SK-N-SH treated with all-trans-retinoic acid at 6 μM for 48 hours (cell line): ENCODE measurements at regions not wholly inside any gene's neighbourhood (a gene's known extent, or its start where the extent isn't known, plus 50 kb on each side); places are given as distances from the start of the nearest gene placed in this dataset.

Source experiments
- ATAC-seq: fragments of 200-7000 bp; cut with Tn5 transposase; 3 replicates; pipeline ENCODE4 v1.9.1; 2020; ENCODE audit warnings: mild to moderate bottlenecking, moderate library complexity
- ARNTL ChIP-seq: fragments of 450-650 bp; formaldehyde crosslinking; IDR thresholded peaks from 2 replicates; pipeline ENCODE4 v1.5.0; 2020; ENCODE audit warnings: low read depth, mild to moderate bottlenecking, moderate library complexity, borderline replicate concordance
- BACH2 ChIP-seq: fragments of 250-450 bp; sonication (Bioruptor Pico); IDR thresholded peaks from 2 replicates; pipeline ENCODE4 v1.9.0; 2021; ENCODE audit warnings: mild to moderate bottlenecking, borderline replicate concordance
- CREB5 ChIP-seq: fragments of 250-450 bp; sonication (Bioruptor Pico); IDR thresholded peaks from 2 replicates; pipeline ENCODE4 v1.5.1; 2020; ENCODE audit warnings: low read depth, mild to moderate bottlenecking, moderate library complexity
- CSDC2 ChIP-seq: fragments of 250-450 bp; sonication (Bioruptor Pico); IDR thresholded peaks from 2 replicates; pipeline ENCODE4 v1.5.0; 2020; ENCODE audit warnings: mild to moderate bottlenecking, moderate library complexity
- ESRRG ChIP-seq: fragments of 250-450 bp; sonication (Bioruptor Pico); IDR thresholded peaks from 2 replicates; pipeline ENCODE4 v1.6.1; 2021; ENCODE audit warnings: mild to moderate bottlenecking
- GLIS3 ChIP-seq: fragments of 250-450 bp; sonication (Bioruptor Pico); IDR thresholded peaks from 2 replicates; pipeline ENCODE4 v1.5.0; 2020; ENCODE audit warnings: mild to moderate bottlenecking, moderate library complexity
- ISL1 ChIP-seq: fragments of 250-450 bp; sonication (Bioruptor Pico); IDR thresholded peaks from 2 replicates; pipeline ENCODE4 v2.1.2; 2022; ENCODE audit warnings: mild to moderate bottlenecking, moderate library complexity
- OSR1 ChIP-seq: fragments of 250-450 bp; sonication (Bioruptor Pico); IDR thresholded peaks from 2 replicates; pipeline ENCODE4 v1.8.0; 2022; ENCODE audit warnings: moderate library complexity, mild to moderate bottlenecking, inconsistent platforms
- PATZ1 ChIP-seq: fragments of 250-450 bp; sonication (Bioruptor Pico); IDR thresholded peaks from 2 replicates; pipeline ENCODE4 v1.8.0; 2020; ENCODE audit warnings: mild to moderate bottlenecking, moderate library complexity, borderline replicate concordance
- PPARA ChIP-seq: fragments of 250-450 bp; sonication (Bioruptor Pico); IDR thresholded peaks from 2 replicates; pipeline ENCODE4 v1.5.0; 2020; ENCODE audit warnings: mild to moderate bottlenecking, borderline replicate concordance
- RARB ChIP-seq: fragments of 250-450 bp; sonication (Bioruptor Pico); IDR thresholded peaks from 2 replicates; pipeline ENCODE4 v1.8.0; 2021; ENCODE audit warnings: mild to moderate bottlenecking, moderate library complexity
- SNAI2 ChIP-seq: fragments of 250-450 bp; sonication (Bioruptor Pico); IDR thresholded peaks from 2 replicates; pipeline ENCODE4 v1.5.0; 2020; ENCODE audit warnings: mild to moderate bottlenecking, moderate library complexity
- TOX ChIP-seq: fragments of 250-450 bp; sonication (Bioruptor Pico); IDR thresholded peaks from 2 replicates; pipeline ENCODE4 v1.8.0; 2021; ENCODE audit warnings: mild to moderate bottlenecking, moderate library complexity, borderline replicate concordance
- TSHZ2 ChIP-seq: fragments of 250-450 bp; sonication (Bioruptor Pico); IDR thresholded peaks from 2 replicates; pipeline ENCODE4 v1.5.0; 2020; ENCODE audit warnings: mild to moderate bottlenecking, moderate library complexity
- ZC3H10 ChIP-seq: fragments of 250-450 bp; sonication (Bioruptor Pico); IDR thresholded peaks from 2 replicates; pipeline ENCODE4 v1.5.1; 2021; ENCODE audit warnings: mild to moderate bottlenecking, moderate library complexity
- ZFP3 ChIP-seq: fragments of 250-450 bp; sonication (Bioruptor Pico); IDR thresholded peaks from 2 replicates; pipeline ENCODE4 v1.5.0; 2020; ENCODE audit warnings: mild to moderate bottlenecking, moderate library complexity
- ZFP30 ChIP-seq: fragments of 450-650 bp; formaldehyde crosslinking; IDR thresholded peaks from 2 replicates; pipeline ENCODE4 v1.5.0; 2022; ENCODE audit warnings: mild to moderate bottlenecking, moderate library complexity
- ZNF565 ChIP-seq: fragments of 450-650 bp; formaldehyde crosslinking; conservative IDR thresholded peaks from 2 replicates; pipeline ENCODE4 v1.5.0; 2020; ENCODE audit warnings: low read depth, mild to moderate bottlenecking, moderate library complexity
- ZNF70 ChIP-seq: fragments of 450-650 bp; formaldehyde crosslinking; IDR thresholded peaks from 2 replicates; pipeline ENCODE4 v1.5.0; 2020; ENCODE audit warnings: mild to moderate bottlenecking, moderate library complexity
- ZNF8 ChIP-seq: fragments of 450-650 bp; formaldehyde crosslinking; IDR thresholded peaks from 2 replicates; pipeline ENCODE4 v1.5.0; 2020; ENCODE audit warnings: mild to moderate bottlenecking, moderate library complexity
- TF ChIP-seq, protein P1 (sequence below): fragments of 250-450 bp; sonication (Bioruptor Pico); IDR thresholded peaks from 2 replicates; pipeline ENCODE4 v1.5.1; 2021; ENCODE audit warnings: mild to moderate bottlenecking, moderate library complexity
- TF ChIP-seq, protein P2 (sequence below): fragments of 250-450 bp; sonication (Bioruptor Pico); IDR thresholded peaks from 2 replicates; pipeline ENCODE4 v1.8.0; 2021; ENCODE audit warnings: low read depth, mild to moderate bottlenecking, moderate library complexity, borderline replicate concordance

- no peak for TF ChIP-seq GLIS3 (CRISPR knock-in tag)
- TF ChIP-seq ZNF8 (CRISPR knock-in tag), result no peak
- TF ChIP-seq SNAI2 (CRISPR knock-in tag), result no peak
- TF ChIP-seq CREB5, result no peak
- TF ChIP-seq, protein P1, sequence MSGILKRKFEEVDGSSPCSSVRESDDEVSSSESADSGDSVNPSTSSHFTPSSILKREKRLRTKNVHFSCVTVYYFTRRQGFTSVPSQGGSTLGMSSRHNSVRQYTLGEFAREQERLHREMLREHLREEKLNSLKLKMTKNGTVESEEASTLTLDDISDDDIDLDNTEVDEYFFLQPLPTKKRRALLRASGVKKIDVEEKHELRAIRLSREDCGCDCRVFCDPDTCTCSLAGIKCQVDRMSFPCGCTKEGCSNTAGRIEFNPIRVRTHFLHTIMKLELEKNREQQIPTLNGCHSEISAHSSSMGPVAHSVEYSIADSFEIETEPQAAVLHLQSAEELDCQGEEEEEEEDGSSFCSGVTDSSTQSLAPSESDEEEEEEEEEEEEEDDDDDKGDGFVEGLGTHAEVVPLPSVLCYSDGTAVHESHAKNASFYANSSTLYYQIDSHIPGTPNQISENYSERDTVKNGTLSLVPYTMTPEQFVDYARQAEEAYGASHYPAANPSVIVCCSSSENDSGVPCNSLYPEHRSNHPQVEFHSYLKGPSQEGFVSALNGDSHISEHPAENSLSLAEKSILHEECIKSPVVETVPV (CRISPR knock-in tag), result no peak
- no peak for TF ChIP-seq ESRRG
- TF ChIP-seq TOX (CRISPR knock-in tag), result no peak
- TF ChIP-seq ARNTL, result no peak
- TF ChIP-seq PPARA (CRISPR knock-in tag), result no peak
- TF ChIP-seq CSDC2, result no peak
- no peak for TF ChIP-seq ISL1 (CRISPR knock-in tag)
- TF ChIP-seq ZC3H10 (CRISPR knock-in tag), result no peak
- no peak for TF ChIP-seq PATZ1 (CRISPR knock-in tag)
- no peak for TF ChIP-seq ZNF565
- TF ChIP-seq ZFP3, result no peak
Observed at GRCh38 chr2:120550893-120551446, 184.7 kb upstream of the GLI2 start.

GRCh38 chr2:120551522-120551921 is 184.1 kb upstream of the GLI2 start:
- TF ChIP-seq ZNF8 (CRISPR knock-in tag) (no peak), BACH2 (no peak), CSDC2 (no peak), GLIS3 (CRISPR knock-in tag) (no peak), ISL1 (CRISPR knock-in tag) (no peak), TOX (CRISPR knock-in tag) (no peak), CREB5 (no peak), ZC3H10 (CRISPR knock-in tag) (no peak), ZNF565 (no peak), OSR1 (CRISPR knock-in tag) (no peak), PPARA (CRISPR knock-in tag) (no peak), ZFP30 (CRISPR knock-in tag) (no peak), PATZ1 (CRISPR knock-in tag) (no peak), ZNF70 (no peak), ARNTL (no peak), SNAI2 (CRISPR knock-in tag) (no peak), RARB (CRISPR knock-in tag) (no peak), ESRRG (no peak), ZFP3 (no peak)
- TF ChIP-seq, protein P2, sequence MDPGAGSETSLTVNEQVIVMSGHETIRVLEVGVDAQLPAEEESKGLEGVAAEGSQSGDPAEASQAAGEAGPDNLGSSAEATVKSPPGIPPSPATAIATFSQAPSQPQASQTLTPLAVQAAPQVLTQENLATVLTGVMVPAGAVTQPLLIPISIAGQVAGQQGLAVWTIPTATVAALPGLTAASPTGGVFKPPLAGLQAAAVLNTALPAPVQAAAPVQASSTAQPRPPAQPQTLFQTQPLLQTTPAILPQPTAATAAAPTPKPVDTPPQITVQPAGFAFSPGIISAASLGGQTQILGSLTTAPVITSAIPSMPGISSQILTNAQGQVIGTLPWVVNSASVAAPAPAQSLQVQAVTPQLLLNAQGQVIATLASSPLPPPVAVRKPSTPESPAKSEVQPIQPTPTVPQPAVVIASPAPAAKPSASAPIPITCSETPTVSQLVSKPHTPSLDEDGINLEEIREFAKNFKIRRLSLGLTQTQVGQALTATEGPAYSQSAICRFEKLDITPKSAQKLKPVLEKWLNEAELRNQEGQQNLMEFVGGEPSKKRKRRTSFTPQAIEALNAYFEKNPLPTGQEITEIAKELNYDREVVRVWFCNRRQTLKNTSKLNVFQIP (CRISPR knock-in tag), result no peak
- ATAC-seq, result no peak

More at GRCh38 chr2:120550893-120551446, 184.7 kb upstream of the GLI2 start:
- ATAC-seq, result no peak

GRCh38 chr2:120552079-120552478 is 183.6 kb upstream of the GLI2 start:
- no peak for ATAC-seq
- TF ChIP-seq TSHZ2 (CRISPR knock-in tag) (no peak), ZFP3 (no peak), CREB5 (no peak), TOX (CRISPR knock-in tag) (no peak), ARNTL (no peak), OSR1 (CRISPR knock-in tag) (no peak), GLIS3 (CRISPR knock-in tag) (no peak)
- TF ChIP-seq, protein P2 (CRISPR knock-in tag), result no peak
